ENCODE measurements at regions not wholly inside any gene's neighbourhood (a gene's known extent, or its start where the extent isn't known, plus 50 kb on each side); places are given as distances from the start of the nearest gene placed in this dataset.

DNA sequence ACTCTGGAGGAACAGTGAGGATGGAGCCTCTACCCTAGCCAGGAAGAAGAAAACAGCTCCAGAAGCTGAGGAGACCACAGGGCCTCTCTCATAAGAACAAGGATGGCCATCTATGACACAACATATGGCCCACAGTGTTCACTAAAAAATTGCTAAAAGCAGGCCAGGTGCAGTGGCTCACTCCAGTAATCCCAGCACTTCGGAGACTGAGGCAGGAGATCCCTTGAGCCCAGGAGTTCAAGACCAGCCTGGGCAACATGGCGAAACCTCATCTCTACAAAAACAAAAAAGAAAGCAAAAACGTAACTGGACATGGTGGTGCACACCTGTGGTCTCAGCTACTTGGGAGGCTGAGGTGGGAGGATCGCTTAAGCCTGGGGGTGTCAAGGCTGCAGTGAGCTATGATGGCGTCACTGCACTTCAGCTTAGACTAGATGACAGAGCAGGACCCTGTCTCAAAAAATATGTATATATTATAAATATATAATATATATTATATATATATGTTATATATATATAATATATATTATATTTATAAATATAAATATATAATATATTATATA, 103.1 kb downstream of the TOMM20 start:
- DNase-seq: peak; percentile 30

- no peak for DNase-seq
Observed at GRCh38 chr1:235024711-235025421, 103.8 kb downstream of the TOMM20 start.

- no peak for DNase-seq
Observed at GRCh38 chr1:235023711-235024439, 104.8 kb downstream of the TOMM20 start.

DNA sequence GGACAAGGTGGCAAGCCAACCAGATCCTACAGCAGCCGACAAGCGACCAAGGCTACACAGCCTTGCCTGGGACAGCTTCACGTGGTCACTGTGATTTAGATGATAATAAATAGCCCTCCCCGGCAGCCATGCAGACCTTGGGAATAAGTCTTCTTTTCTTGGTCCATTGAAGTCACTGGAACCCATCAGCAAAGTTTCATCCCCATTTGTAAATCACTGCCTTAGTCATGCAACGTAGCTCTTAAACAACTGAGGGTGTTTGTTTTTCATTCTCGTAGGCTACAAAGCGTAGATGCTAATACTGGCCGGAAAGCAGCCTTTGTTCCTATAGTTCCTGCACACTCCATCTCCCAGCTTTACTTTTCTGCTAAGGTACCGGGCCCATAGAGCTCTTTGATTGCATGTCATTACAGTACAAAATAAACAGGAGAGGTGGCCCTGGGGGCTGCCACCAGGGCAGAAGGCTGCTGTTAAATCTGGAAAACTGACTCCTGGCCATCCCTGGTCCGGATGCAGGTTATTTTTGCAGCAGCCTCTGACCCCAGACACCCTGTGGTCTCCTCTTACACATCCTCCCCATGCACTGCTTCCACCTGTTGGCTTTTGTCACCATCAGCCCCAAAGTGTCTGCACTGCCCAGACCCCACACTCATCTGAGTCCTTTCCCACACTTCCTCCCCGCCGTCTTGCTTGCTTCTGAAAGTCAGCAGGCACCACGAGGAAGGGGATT, 105.5 kb downstream of the TOMM20 start:
- no peak for DNase-seq

DNA sequence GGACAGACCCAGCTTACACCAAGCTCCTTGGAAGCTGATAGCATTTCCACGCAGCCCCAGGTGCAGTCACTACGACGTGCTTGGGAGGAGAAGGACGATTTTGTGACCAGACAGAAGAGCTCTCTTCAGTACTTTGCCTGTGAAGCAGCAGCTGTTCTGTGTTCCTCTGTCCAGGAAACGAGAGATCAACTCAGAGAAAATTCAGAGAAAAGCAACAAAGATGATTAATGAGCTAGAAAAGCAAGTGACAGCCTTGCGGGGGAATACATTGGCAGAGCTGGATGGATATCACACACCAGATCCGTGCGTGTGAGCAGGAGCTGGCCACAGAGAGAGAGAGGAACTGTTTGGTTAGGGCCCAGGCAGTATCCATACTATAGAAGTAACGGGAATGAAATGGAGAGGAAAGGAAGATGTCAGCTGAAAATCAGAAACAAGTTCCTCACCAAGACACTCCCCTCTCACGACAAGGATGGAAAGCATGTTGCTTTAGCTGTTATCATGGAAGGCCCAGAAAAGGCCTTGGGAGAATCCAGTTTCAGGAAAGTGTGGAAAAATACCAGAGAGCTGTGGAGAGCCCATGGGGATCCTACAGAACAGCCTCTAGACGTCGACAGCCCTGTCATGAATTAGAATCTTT, 106.2 kb downstream of the TOMM20 start:
- no peak for DNase-seq

DNA sequence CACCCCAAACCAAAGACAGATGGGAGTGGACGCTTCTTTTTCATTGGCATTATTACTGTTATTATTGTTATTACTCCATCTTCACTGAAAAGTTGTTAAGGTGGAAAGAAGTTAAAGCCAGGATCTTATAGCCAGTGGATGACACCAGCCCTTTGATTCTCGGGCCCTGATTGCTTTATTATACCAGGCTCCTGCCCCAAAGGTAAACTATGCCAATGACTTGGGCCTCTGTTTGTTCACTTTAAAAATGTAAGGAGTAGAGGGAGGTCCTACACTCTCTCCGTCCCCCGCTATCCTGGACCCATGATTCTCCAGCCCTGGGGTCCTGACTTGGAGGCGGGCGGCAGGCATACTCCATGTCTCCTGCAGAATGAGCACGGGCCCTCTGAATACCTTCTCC, 106.8 kb downstream of the TOMM20 start:
- DNase-seq: no peak

- DNase-seq: no peak
Observed at GRCh38 chr1:235021321-235021720, 107.3 kb downstream of the TOMM20 start.

DNA sequence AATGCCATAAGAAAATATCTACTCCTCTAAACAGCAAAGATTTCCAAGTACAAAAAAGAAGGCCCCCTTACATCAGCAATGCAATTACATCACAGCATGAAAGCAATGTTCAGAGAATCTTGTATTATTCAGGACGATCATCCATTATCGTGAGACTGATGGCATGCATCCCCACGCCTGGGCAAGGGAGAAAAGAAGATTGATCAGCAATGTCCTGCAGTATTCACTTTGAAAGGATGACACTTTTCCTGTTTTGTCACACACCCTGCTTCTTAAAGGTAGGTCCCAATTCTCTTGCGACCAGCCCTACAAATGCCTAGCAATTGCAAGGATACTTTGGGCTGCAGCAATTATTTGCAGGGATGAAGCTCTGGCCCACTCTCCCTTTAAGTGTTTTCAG, 108.7 kb downstream of the TOMM20 start:
- no peak for DNase-seq

- DNase-seq: no peak
Observed at GRCh38 chr1:235019471-235019870, 109.2 kb downstream of the TOMM20 start.

DNA sequence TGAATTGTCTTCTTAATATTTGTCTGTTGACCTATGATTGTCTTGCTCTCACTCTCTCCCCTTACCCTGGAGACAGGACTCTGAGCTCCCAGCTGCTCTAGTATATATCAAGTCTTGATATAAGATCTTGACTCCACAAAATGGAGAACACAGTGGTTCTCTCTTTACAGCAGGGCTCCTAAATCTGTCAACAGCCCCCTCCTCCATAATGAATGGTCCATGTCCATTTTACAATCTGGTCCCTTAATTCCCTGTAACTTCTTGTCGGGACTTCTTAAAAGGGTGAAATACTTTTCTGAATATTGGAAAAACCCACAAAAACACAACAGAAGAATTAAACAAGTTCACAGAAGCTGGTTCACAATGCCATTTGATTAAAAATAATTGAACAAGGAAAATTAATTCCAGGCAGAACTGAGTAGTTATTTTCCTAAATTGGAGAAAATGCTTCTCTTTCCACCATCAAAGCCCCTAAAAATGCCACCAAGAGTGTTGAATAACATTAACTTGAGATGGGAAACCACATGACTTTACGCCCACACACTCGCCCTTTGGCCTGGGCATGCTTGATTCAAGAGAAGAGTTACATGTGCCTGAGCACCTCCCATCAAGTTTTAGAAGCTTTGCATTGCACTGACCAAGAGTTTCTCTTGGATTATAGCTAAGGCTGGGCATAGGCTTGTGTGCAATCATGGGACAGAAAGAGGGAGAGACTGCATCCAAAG, 109.8 kb downstream of the TOMM20 start:
- no peak for DNase-seq

- DNase-seq: peak; percentile 21
Observed at GRCh38 chr1:235018161-235018560, 110.5 kb downstream of the TOMM20 start.

GRCh38 chr1:235017719-235018118, 110.9 kb downstream of the TOMM20 start:
- no peak for DNase-seq

- no peak for DNase-seq
Observed at GRCh38 chr1:235017191-235017590, 111.4 kb downstream of the TOMM20 start.

- DNase-seq: no peak
Observed at GRCh38 chr1:235015291-235015985, 113.2 kb downstream of the TOMM20 start.

DNA sequence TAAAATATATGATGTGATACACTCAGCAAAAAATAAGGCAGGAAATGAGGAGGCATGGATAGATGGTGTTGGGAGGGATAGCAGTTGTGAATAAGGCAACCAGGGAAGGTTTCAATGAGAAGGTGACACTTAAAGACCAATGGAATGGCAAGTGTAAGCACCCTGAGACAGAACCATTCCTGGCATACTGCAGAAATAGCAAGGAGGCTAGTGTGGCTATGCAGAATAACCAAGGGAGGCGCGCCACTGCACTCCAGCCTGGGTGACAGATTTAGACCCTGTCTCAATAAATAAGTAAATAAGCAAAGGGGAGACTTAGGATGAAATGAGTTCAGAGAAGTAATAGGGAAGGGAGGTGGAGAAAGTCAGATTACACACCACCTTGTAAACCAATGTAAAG, 113.9 kb downstream of the TOMM20 start:
- DNase-seq: no peak

DNA sequence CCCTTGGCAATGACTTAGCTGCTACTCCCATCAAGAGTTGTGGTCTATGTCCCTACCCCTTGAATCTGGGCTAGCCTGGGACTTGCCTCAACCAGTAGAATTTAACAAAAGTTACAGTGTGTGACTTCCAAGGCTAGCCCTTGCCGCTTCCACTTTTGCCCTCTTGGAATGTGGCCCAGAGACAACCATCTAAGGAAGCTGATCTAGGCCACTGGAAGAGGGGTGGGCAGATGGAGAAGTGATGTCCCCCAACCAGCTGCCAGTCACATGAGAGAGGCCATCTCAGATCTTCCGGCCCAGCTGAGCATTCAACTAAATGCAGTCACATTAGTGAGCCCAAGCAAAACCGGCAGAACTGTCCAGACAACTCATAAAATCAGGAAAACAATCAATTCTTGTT, 115.1 kb downstream of the TOMM20 start:
- DNase-seq: no peak

DNA sequence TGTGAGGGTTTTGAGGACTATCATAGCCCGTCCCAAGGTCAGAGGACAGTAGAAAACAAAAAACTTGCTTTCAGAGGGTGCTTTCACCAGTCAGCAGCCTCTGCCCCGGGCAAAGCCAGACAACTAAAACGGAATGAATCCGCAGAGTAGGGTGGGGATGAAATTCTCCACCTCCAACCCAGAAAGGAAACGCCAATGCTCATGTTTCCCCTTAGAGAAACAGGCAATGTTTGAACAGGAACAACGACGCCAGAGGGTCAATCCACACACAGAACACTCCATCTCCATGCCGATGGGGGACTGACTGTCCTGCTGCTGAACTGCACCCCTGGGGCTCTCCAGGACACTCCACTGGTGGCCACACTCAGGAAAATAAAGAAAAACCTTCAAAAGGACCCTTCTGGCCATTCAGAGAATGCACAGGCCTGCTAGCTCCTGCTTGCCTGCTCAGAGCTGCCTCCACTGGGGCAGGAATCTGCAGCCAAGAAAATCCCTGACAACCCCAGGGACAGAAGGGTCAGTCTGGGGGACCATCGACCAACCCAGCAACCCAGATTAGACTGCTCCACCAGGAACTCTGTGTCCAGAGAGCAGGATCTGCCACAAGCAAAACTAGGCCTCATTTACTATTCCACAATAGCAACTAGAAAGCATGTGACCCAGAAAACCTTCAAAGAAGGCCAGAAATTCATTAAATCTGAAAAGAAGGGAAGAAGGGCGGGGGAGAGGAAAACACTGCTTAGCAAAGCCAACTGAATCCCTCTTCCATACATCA, 116.0 kb downstream of the TOMM20 start:
- no peak for DNase-seq

DNA sequence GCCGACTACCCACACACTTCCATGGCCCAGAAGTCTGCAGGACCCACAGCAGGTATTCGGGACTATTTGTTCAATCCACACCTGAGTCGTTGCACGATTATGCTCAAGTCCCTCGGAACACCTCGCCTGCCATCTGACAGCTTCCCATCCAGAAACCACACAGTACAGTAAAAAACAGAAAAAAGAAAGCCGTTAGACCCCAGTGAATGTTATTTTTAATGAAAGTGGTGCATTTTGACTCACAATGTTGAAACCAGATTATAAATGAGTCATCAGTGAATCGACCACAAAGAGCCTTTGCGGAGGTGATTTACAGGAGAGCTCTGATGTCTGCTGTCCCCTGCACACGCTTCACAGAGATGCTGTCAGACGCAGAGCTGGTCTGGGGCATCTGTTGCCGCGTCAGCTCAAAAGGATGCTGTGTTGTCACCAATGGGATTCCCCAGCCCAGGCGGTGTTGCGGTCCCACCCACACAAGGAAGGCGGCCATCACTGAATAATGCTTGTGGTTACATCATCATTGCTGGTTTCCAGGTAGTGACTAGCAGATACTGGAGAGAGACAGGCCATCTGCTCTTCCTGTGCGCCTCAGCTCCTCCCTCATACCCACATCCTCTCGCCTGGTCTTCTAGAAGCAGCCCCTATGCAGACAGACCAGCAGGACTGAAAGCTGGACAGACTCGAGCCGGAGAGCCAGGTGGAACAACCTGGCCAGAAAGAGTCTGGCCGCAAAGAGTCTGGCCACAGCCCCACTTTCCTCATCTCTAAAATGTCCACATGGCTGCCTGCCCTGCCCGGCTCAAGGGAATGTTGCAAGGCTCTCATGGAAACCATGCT, 116.8 kb downstream of the TOMM20 start:
- DNase-seq: peak; percentile 29

DNA sequence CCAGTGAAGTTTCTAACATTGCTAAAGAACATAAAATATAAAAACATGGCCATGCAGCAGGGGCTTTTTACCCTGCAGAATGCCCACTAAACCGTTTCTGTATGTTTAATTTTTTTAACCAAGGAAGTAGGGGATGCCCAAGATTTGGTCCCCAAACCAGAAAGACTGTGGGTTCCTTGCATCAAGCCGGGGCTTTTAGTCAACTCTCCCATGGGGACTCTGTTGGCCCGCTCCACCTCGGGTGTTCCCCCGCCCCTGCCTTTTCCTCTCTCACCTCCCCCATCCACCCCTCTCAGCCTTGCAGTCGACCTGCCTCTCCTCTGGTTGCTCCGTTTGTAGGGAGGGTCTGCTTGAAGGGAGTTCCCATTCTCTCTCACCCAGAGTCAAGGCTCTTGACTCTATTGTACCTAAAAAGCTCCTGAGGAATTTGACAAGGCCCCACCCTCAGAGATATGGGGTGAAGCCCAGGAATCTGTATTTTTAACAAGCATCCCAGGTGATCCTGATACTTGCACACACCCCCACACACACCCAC, 117.5 kb downstream of the TOMM20 start:
- DNase-seq: no peak

Measured in NCI-H69 (cell line).